ENCODE measurements at regions not wholly inside any gene's neighbourhood (a gene's known extent, or its start where the extent isn't known, plus 50 kb on each side); places are given as distances from the start of the nearest gene placed in this dataset.

DNA sequence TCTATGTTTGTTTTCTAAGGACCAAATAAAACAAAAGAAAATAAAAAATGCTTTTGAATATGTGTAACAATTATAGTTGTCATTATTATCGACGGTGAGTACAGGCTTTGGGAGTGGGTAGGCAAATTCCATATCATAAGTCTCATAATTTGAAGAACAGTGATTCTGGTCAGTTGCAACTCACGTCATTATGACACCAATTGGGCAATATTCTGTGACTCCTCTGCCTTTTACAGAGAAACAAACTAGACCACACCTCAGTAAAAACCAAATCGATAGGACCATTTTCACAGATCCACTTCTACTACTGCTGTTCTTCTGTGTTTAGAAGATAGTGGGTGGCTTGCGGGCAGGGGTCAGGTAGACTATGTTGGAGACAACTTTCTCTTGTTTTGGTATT lies 250.1 kb downstream of the C4orf33 start:
- no peak for ATAC-seq (ENCODE audit: low FRiP score)

GRCh38 chr4:129346734-129347133 lies 250.8 kb downstream of the C4orf33 start:
- DNase-seq (ENCODE audit: low spot score) (no peak), ATAC-seq (ENCODE audit: low FRiP score) (no peak)
- TF ChIP-seq CTCF (IDR thresholded peaks at IDR 0.05): no peak

More for the DNA sequence above, 250.1 kb downstream of the C4orf33 start:
- DNase-seq (ENCODE audit: low spot score): no peak
- TF ChIP-seq CTCF (IDR thresholded peaks at IDR 0.05): no peak

DNA sequence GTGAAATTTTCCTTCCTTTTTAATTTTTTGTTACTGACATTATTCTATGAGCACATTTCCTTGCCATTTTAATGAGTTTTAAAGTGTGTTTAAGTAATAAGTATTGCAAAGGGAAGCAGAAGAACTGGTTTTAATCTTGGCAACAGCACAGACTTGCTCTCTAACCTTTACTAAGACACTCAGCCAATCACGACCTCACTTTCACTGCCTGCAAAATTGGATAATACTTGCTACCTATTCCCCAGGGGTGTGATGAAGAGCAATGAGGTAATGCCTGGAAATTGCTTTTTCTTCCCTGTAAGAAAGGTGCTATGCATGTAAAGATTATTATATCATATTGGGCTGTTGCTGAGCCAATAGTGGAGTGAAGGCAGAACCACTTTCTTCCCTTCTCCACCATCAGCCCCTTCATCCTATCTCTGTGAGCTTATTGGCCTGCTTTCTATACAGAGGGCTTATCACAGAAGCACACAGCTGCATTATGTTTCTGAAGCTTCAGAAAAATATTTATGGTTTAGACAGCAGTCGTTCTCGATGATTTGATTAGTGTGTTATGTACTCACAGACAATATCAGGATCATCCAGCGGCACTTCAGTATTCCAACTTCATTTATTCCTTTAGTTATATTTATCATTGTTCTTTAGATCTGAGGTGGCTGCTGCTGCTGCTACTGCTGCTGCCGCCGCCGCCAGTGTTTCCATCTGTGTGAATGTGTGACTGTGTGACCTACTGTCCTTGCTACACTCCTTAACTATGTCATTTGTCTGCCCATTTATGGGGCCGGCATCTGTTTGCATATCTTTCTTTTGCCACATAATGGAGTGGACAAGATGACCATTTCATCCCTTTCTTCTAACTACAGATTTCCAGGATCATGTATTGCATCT lies 255.1 kb downstream of the C4orf33 start:
- no peak for DNase-seq (ENCODE audit: low spot score)
- no peak for TF ChIP-seq CTCF (IDR thresholded peaks at IDR 0.05)
- no peak for ATAC-seq (ENCODE audit: low FRiP score)

DNA sequence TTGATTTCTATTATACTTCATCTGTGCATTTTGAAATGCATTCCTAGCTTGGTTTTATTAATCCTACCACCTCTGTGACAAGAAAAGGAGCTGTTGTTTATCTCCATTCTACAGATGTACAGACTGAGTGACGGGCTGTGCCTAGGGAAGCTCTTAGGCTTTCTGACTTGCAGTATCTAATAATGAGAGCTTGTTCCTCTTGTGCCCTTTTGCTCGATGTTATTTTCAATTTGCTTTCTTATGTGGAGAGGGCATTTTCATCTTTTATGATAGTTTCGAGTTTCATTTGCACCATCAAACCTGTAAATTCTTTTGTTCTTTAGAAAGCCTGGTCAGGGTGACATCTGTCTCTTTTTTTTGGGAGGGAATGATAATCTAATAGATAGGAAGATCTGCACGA lies 256.5 kb downstream of the C4orf33 start:
- no peak for ATAC-seq (ENCODE audit: low FRiP score)
- no peak for TF ChIP-seq CTCF (IDR thresholded peaks at IDR 0.05)

DNA sequence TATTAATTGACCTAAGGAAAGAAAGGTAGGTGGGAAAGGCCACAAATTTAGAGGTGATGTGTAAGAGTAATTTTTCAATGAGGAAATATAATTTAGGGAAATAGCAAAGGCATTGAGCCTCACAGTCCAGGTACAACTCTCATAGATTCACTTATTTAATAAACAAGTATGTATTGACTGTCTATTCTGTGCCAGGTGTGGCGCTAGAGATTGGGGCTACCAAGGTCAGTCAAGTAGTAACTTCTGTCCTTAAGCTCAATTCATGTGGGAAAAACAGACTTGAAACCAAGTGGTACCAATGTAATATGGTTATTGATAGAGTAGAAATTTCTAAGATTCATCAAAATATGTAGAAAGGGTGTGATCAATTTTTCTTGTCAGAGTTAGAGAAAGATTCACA lies 257.5 kb downstream of the C4orf33 start:
- no peak for TF ChIP-seq CTCF (IDR thresholded peaks at IDR 0.05)
- ATAC-seq (ENCODE audit: low FRiP score) (no peak), DNase-seq (ENCODE audit: low spot score) (no peak)

More for the DNA sequence above, 256.5 kb downstream of the C4orf33 start:
- no peak for DNase-seq (ENCODE audit: low spot score)

- DNase-seq (ENCODE audit: low spot score) (no peak), ATAC-seq (ENCODE audit: low FRiP score) (no peak)
- no peak for TF ChIP-seq CTCF (IDR thresholded peaks at IDR 0.05)
These were observed 259.1 kb downstream of the C4orf33 start for GRCh38 chr4:129355031-129355430.

DNA sequence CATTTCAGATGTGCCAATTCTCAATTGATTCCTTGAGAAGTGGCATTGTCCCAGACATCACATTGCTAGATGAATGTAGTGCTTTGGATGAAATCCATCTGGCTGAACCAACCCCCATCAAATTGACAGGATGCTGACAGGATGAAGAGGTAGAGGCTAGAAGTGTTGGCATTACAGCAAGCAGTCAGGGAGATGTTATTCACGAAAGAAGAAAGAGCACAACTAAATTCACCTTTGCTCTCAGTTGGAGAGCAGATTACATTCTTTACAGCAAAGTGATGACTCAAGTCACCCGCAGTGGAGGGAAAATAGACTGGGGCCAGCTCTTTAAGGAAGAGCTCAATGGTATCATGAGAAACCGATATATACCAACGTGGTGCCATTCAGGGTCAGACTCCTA lies 259.6 kb downstream of the C4orf33 start:
- TF ChIP-seq CTCF (IDR thresholded peaks at IDR 0.05): no peak
- DNase-seq (ENCODE audit: low spot score) (no peak), ATAC-seq (ENCODE audit: low FRiP score) (peak; percentile 85)

Data from omental fat pad (tissue), 3 donors.